Skeletal muscle tissue (tissue), 3 donors: ENCODE measurements at regions not wholly inside any gene's neighbourhood (a gene's known extent, or its start where the extent isn't known, plus 50 kb on each side); places are given as distances from the start of the nearest gene placed in this dataset.

ENCODE experiments used
- H3K27ac ChIP-seq: one replicate; pipeline ENCODE4 v1.7.0; 2013; ENCODE audit warnings: mild to moderate bottlenecking, low read depth, low read length, inconsistent platforms
- H3K27me3 ChIP-seq, 3 donors: one replicate each; pipeline ENCODE4 v1.7.0; 2013; ENCODE audit warnings: low read length in 3 of 3; ENCODE audit not compliant: control insufficient read depth in 3 of 3, insufficient read depth in 3 of 3
- H3K36me3 ChIP-seq, 3 donors: one replicate each; pipeline ENCODE4 v1.7.0; 2013; ENCODE audit warnings: low read length in 3 of 3; ENCODE audit not compliant: control insufficient read depth in 3 of 3, insufficient read depth in 3 of 3
- H3K4me1 ChIP-seq, 3 donors: one replicate each; pipeline ENCODE4 v1.7.0; 2013; ENCODE audit warnings: low read length in 3 of 3, mild to moderate bottlenecking in 3 of 3; ENCODE audit not compliant: control insufficient read depth in 3 of 3, insufficient read depth in 3 of 3
- H3K4me3 ChIP-seq, 3 donors: one replicate each; pipeline ENCODE4 v1.7.0; 2013; ENCODE audit warnings: low read length in 3 of 3
- H3K9ac ChIP-seq, 3 donors: one replicate each; pipeline ENCODE4 v1.7.0; 2013; ENCODE audit warnings: low read length in 3 of 3, mild to moderate bottlenecking in 3 of 3, moderate library complexity in 2 of 3, low read depth in 1 of 3
- H3K9me3 ChIP-seq, 3 donors: one replicate each; pipeline ENCODE4 v1.7.0; 2013; ENCODE audit warnings: low read length in 3 of 3; ENCODE audit not compliant: control insufficient read depth in 3 of 3
- donor health status: Osteomylitis.

GRCh38 chr13:74794582-74794981 is 660.4 kb upstream of the KLF12 start:
- Histone ChIP-seq H3K27ac (no peak overlapping the region), H3K27me3 (no peaks in the 10 kb centered on the region), H3K4me1 (no peaks in the 10 kb centered on the region), H3K9ac (no peak overlapping the region), H3K9me3 (no peaks in the 10 kb centered on the region), H3K36me3 (no peaks in the 10 kb centered on the region), H3K4me3 (no peak overlapping the region)

GRCh38 chr13:74794147-74794546 is 659.9 kb upstream of the KLF12 start:
- H3K27me3 ChIP-seq: no peaks in the 10 kb centered on the region
- no peak overlapping the region for H3K27ac ChIP-seq
- no peaks in the 10 kb centered on the region for H3K9me3 ChIP-seq
- no peaks in the 10 kb centered on the region for H3K4me1 ChIP-seq
- H3K36me3 ChIP-seq: no peaks in the 10 kb centered on the region
- H3K4me3 ChIP-seq: no peak overlapping the region
- no peak overlapping the region for H3K9ac ChIP-seq

GRCh38 chr13:74784959-74785358 is 650.8 kb upstream of the KLF12 start:
- no peak overlapping the region for H3K27ac ChIP-seq
- no peak overlapping the region for H3K4me3 ChIP-seq
- H3K27me3 ChIP-seq: no peaks in the 10 kb centered on the region
- no peaks in the 10 kb centered on the region for H3K9me3 ChIP-seq
- H3K9ac ChIP-seq: no peak overlapping the region
- H3K4me1 ChIP-seq: no peaks in the 10 kb centered on the region
- H3K36me3 ChIP-seq: no peaks in the 10 kb centered on the region

GRCh38 chr13:74778946-74779345 is 644.7 kb upstream of the KLF12 start:
- H3K9ac ChIP-seq: no peak overlapping the region
- no peaks in the 10 kb centered on the region for H3K4me1 ChIP-seq
- no peak overlapping the region for H3K27ac ChIP-seq
- no peaks in the 10 kb centered on the region for H3K27me3 ChIP-seq
- no peaks in the 10 kb centered on the region for H3K36me3 ChIP-seq
- H3K9me3 ChIP-seq: no peaks in the 10 kb centered on the region
- H3K4me3 ChIP-seq: no peak overlapping the region

- no peaks in the 10 kb centered on the region for H3K4me1 ChIP-seq
- H3K36me3 ChIP-seq: no peaks in the 10 kb centered on the region
- no peak overlapping the region for H3K4me3 ChIP-seq
- no peaks in the 10 kb centered on the region for H3K27me3 ChIP-seq
- no peaks in the 10 kb centered on the region for H3K9me3 ChIP-seq
- H3K9ac ChIP-seq: no peak overlapping the region
- no peak overlapping the region for H3K27ac ChIP-seq
Measured at GRCh38 chr13:74778087-74778486, 643.9 kb upstream of the KLF12 start.

GRCh38 chr13:74774264-74774663 is 640.1 kb upstream of the KLF12 start:
- Histone ChIP-seq H3K4me3 (no peak overlapping the region), H3K9me3 (no peaks in the 10 kb centered on the region), H3K27ac (no peak overlapping the region), H3K36me3 (no peaks in the 10 kb centered on the region), H3K27me3 (no peaks in the 10 kb centered on the region), H3K4me1 (no peaks in the 10 kb centered on the region), H3K9ac (no peak overlapping the region)

- Histone ChIP-seq H3K4me1 (no peaks in the 10 kb centered on the region), H3K9ac (no peak overlapping the region), H3K4me3 (no peak overlapping the region), H3K27ac (no peak overlapping the region), H3K36me3 (no peaks in the 10 kb centered on the region), H3K9me3 (no peaks in the 10 kb centered on the region), H3K27me3 (no peaks in the 10 kb centered on the region)
Measured at GRCh38 chr13:74773248-74773647, 639.0 kb upstream of the KLF12 start.

- H3K36me3 ChIP-seq: no peaks in the 10 kb centered on the region
- H3K9ac ChIP-seq: no peak overlapping the region
- no peaks in the 10 kb centered on the region for H3K4me1 ChIP-seq
- H3K27ac ChIP-seq: no peak overlapping the region
- no peaks in the 10 kb centered on the region for H3K27me3 ChIP-seq
- no peaks in the 10 kb centered on the region for H3K9me3 ChIP-seq
- no peak overlapping the region for H3K4me3 ChIP-seq
Measured at GRCh38 chr13:74771964-74772363, 637.8 kb upstream of the KLF12 start.

GRCh38 chr13:74770361-74770760 is 636.2 kb upstream of the KLF12 start:
- Histone ChIP-seq H3K4me1 (no peaks in the 10 kb centered on the region), H3K4me3 (no peak overlapping the region), H3K9ac (no peak overlapping the region), H3K27ac (peak overlapping the region; percentile 25), H3K36me3 (no peaks in the 10 kb centered on the region), H3K9me3 (no peaks in the 10 kb centered on the region), H3K27me3 (no peaks in the 10 kb centered on the region)

- H3K27me3 ChIP-seq: no peaks in the 10 kb centered on the region
- H3K9me3 ChIP-seq: no peaks in the 10 kb centered on the region
- H3K4me3 ChIP-seq: no peak overlapping the region
- H3K27ac ChIP-seq: peak overlapping the region; percentile 25
- H3K4me1 ChIP-seq: no peaks in the 10 kb centered on the region
- no peak overlapping the region for H3K9ac ChIP-seq
- no peaks in the 10 kb centered on the region for H3K36me3 ChIP-seq
Measured at GRCh38 chr13:74769333-74769732, 635.1 kb upstream of the KLF12 start.

GRCh38 chr13:74768521-74769085 is 634.4 kb upstream of the KLF12 start:
- H3K27ac ChIP-seq: no peak overlapping the region
- H3K27me3 ChIP-seq: no peaks in the 10 kb centered on the region
- no peaks in the 10 kb centered on the region for H3K4me1 ChIP-seq
- no peak overlapping the region for H3K9ac ChIP-seq
- H3K9me3 ChIP-seq: no peaks in the 10 kb centered on the region
- no peak overlapping the region for H3K4me3 ChIP-seq
- no peaks in the 10 kb centered on the region for H3K36me3 ChIP-seq
